Activated T-cell treated with anti-CD3 and anti-CD28 coated beads, Interleukin-2, amount 50 U/mL, for 1 hour (primary cell): ENCODE measurements at regions not wholly inside any gene's neighbourhood (a gene's known extent, or its start where the extent isn't known, plus 50 kb on each side); places are given as distances from the start of the nearest gene placed in this dataset.
"Not testable (repeated sequence)": the region's sequence is repeated elsewhere in the genome, so short reads cannot be mapped to it uniquely, and the experiment has no call there.

Source experiments
- DNase-seq: peaks from one replicate; pipeline ENCODE4 v3.0.0-alpha.2; 2020

DNA sequence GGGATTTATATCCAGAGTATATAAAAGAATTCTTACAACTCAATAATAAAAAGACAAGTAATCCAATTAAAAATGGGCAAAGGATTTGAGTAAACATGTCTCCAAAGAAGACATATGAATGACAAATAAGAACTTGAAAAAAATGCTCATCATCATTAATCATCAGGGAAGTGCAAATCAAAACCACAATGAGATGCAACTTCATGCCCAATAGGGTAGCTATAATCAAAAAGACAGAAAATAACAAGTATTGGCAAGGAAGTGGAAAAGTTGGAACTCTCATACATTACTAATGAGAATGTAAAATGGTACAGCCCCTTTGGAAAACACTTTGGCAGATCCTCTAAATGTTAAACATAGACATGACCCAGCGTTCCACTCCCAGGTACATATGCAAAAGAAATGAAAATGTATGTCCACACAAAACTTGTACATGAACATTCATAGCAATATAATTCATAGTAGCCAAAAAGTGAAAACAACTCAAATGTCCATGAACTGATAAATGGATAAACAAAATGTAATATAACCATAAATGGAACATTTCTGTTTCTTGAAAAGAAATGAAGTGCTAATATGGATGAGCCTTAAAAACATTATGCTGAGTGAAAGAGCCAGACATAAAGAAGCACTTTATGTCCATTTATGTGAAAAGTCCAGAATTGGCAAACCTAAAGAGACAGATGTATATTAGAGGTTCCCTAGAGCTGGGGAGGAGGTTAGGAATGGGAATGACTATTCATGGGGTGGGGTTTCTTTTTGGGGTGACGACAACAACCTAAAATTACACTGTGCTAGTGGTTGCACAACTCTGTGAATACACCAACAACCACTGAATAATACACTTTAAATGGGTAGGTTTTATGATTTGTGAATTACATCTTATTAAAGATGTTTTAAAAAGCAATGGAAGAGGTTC lies 259.7 kb downstream of the RHOU start:
- DNase-seq: no peak

DNA sequence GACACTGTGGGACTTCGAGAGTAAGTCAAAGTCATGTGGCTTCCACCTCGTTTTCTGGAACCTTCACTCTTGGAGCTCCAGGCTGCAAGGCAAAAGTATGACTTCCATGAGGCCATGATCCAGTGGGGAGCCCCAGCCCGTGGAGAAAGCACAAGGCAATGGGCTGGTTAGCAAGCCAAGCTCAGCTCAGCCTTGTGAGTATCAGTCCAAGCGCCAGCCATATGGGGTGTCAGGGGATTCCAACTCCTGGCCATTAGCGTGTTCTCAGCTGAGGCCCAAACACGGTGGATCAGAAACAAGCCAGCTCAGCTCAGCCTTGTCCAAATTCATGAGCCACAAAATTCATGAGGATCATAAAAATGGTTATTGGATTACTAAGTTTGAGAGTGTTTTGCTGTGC lies 261.0 kb downstream of the RHOU start:
- no peak for DNase-seq

DNA sequence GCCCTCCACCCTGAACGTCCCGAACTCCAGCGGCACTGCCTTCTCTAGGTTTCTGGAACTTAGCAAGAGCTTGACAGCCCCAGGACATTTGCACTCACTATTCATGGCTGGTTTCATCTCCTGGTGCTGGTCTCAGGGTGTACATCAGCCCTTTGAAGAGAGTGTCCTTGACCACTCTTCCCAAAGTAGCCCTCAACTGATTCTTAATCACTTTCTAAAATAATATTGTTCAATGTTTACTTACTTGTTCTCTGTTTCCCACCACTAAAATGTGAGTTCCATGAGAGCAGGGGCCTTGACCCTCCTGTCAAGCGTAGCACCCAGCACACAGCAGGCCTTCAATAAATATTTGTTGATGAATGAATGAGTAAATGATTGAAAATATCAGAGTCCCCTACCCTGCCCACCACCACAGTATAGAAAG lies 262.5 kb downstream of the RHOU start:
- DNase-seq: no peak

DNA sequence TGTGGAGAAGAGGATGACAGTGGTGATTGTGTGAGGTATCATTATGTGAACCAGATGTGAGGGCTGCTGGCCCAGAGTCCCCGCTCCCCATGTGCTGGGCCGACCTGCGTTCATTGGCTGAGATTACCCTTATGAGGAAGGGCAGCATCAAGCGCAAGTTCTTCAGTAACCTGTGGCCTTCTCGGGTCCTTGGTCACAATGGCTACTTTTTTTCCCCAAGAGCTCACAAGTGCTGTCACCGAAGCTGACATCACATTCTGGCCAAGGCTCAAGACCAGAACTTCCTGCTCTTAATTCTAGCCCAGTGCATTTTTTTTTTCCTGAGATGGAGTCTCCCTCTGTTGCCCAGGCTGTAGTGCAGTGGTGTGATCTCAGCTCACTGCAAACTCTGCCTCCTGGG lies 262.9 kb downstream of the RHOU start:
- no peak for DNase-seq

DNA sequence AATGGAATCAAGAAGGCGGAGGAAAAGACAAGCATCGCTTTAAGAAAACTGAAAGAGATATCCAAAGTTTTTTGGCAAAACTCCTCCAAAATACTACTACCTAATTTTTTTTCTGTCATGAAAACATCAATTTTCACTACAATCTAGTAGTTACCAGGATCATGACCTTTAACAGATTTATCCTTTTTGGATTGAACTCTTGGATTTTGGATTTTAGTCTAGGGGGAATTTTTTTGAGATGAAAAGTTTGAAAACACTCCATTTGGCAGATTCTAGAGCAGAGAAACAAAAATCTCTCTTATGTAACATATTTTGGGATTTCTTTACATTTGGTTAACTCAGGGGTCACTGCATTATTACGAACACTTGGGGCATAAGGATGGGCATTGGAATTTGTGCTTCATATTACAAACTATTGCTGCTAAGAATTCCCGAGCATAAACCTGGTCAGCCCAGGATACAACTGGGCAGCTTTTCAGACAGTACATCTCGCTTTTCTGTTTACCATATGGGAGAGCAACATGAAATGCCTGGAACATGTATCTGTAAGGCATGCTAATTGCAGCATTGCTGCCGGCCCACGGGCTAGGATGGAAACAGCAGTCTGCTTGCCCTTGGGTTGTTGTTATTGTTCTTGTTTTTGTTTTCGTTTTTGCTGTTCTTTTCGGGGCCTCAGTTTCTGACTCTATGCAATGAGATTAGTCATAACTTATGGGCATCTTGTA lies 264.3 kb downstream of the RHOU start:
- DNase-seq: no peak

DNA sequence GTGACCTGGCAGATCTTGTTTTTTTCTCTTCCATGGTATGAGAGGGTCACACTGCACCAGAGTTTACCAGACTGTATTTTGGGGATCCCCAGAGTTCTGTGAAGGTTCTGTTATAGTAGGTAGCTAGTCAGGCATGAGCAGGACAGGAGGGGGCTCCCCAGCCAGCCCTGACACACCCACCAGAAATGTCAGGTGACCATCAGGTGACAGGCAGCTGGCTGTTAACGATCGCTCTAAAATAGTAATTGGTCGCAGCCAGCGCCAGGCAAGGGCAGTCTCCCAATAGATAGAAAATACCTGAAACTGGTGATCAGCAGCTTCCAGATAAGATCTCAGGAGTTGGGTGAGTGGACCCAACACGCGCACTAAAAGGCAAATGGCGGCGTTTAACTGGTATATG lies 264.9 kb downstream of the RHOU start:
- no peak for DNase-seq

DNA sequence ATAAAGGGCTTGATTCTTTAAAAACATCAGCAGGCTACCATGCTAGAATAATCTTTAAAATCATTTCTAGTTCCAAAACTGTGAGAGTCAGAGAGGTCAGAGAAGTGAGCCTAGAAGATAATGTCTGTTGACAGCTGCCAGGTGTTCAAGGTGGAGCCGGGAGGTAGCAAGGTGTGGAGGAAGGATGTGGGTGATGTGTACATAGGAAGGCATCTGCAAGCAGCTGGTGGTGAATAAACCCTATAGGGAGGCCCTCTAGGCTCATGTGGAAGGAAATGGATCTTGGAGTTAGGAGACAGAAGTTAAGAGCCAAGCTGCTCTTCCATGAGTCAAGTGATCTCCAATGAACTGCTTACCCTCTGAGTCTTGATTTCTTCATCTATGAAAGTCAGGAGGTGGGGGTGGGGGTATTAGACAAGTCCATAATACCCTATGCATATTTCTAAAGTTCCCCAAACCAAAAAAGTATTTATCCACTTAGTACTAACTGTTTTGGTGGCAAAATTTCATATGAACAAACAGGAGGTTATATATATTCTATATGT lies 266.3 kb downstream of the RHOU start:
- no peak for DNase-seq

DNA sequence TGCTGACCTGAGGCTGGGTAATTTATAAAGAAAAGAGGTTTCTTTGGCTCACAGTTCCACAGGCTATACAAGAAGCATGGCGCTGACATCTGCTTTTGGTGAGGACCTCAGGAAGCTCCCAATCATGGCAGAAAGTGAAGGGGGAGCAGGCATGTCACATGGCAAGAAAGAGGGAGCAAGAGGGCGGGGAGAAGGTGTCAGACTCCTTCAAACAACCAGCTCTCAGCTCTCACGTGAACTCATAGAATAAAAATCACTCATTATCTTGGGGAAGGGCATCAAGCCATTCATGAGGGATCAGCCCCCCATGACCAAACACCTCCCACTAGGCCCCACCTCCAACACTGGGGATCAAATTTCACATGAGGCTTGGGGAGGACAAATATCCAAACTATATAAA lies 266.8 kb downstream of the RHOU start:
- DNase-seq: no peak

DNA sequence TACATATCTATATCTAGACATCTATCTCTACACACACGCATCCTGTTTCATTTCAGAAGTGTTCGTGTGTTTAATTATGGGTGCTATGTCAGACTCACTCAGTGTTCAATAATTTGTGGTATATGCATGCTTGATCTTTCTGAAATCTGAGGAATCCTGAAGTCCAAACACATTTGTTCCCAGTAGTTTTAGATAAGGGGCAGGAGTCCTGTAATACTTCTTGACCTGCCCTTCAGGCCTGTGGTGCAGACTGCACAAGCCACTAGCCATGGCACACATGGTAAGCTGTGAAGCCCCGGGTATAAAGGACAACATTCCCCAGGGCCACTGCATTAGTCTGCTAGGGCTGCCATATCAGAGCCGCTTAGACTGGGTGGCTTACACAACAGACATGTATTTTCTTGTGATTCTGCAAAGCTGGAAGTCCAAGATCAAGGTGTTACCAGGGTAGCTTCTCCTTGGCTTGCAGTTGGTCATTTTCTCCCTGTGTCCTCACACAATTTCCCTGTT lies 267.2 kb downstream of the RHOU start:
- DNase-seq: no peak

DNA sequence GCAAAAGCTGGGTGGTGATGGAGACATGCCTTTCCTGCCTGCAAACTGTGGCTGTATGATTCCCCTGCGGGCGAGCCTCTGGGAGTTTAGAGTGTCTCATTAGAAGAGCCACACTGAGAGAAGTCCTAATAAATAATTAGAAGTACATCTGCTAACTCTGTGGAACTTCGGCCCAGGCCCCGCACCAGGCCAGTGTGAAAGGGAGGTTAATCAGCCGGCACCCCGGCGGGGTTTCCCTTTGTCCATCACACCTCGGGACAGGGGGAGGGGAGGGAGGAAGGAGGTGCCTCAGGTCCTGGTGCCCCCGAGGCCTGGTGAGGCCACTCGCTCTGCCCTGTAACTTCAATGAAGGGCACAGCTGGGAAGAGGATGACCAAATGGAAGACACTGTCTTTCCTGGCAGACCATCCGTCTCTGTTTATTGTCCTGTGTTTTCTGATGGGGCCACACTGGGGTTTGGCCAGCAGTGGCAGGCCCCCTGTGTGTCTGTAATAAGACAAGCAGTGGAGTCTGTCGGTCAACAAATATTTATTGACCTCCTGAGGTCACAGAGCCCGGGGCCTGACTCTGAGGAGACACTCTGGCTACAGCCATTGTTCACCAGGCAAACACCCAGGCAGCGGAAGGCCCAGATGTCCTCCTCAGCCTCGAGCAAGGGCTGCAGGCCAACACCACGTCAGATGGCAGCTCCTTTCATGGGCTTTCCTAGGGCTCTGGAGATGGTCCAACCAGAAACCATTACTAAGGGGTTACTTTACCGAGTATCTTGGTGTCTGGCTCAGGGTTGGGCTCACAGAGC lies 267.5 kb upstream of the RAB4A start:
- DNase-seq: no peak

DNA sequence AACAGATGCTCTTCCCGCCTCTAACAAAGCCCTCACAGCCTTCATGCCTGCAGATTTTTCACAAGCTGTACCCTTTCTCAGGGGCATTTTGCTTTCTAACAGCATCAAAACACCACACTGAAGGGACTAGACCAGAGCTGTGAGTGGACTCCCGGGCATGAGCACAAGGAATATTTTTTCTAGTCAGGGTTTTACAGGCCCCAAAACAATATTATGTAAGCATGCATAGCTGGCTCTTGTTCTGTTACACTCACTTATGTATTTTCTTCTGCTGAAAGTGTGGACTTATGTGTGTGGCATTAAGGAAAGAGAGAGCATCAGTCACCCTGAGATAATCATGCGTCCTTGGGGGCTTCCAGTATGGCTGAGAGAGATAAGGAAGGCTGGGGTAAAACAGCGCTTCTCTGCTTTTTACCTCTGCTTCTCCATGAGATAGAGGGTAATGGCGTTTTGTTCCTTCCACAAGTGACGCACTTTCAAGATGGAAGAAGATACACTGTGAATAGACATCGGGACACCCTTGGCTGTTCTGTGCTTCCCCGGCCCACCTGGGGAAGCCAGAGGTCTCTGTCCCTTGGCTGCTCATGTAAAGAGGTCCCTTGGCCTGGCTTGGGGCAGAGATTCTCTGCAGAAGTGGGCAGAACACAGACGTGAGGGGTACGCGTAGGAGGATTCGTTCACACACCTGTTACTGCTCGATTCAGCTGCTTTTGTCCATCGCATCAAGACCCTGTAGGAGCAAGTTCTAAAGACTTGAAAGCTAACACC lies 266.7 kb upstream of the RAB4A start:
- no peak for DNase-seq

DNA sequence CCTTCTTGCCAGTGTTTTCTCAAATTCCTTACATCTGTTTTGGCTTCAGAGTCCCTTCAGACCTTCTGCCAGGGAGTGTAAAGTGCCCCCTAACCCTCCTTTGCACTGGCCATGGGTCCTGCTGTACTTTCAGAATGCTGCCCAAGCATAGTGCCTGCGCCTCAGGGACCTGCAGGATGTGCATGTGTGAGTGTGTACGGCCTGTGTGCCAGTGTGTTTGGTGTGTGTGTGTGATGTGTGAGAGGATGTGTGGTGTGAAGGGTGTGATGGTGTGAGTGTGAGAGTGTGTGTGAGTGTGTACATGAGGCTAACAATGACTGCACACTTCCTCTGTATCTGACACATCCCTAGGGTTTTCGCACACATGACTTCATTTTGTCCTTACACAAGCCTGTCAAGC lies 265.8 kb upstream of the RAB4A start:
- no peak for DNase-seq

DNA sequence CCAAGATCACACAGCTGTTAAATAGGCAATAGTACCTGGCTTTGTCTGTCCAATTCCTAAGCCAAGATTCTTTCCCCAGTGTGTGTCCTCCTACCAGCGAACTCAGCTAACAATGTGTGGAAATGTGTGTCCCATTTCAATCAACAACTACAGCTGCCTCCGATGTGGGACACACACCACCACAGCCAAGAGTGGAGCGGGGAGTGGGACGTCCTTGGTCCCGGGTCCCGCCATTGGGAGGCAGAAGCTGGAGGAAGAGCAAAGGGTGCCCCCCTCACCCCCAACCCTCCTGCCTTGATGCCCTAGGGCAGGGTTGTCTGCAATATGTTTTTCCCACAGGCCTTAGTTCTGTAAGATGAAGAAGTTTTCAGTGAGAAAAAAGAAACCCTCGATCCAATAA lies 265.4 kb upstream of the RAB4A start:
- DNase-seq: no peak

DNA sequence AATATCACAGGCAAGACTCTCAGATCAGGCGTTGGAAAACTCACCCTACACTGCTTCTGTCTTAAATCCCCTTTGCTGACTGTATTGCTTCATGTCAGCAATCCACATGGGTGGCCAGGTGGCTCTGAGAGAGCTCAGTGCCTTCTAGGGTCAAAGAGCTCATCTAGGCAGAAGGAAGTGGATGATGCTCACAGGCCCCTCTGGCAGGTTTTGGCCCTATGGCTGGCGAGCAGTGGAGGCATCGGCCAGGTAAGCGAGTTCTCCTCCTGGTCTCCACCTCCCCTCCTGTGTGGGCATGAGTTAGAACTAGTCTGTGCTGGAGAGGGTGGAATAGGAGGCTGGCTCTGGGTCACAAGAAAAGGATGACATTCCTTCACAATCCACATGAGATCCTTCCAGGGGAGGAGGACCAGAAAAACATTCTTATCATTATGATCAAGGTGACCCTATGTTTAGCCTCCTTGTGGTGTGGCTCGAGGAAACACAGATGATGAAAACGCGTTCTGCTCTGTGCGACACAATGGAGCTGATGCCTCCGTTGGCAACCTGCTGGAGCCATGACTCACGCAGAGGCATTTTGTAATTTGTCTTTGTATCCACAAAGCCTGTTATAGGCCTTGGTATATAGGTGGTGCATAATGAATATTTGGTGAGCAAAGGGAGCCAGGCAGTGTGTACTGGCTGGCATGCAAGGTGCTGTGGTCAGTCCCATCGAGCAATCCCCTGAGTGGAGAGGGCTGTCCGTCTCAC lies 264.6 kb upstream of the RAB4A start:
- DNase-seq: no peak

DNA sequence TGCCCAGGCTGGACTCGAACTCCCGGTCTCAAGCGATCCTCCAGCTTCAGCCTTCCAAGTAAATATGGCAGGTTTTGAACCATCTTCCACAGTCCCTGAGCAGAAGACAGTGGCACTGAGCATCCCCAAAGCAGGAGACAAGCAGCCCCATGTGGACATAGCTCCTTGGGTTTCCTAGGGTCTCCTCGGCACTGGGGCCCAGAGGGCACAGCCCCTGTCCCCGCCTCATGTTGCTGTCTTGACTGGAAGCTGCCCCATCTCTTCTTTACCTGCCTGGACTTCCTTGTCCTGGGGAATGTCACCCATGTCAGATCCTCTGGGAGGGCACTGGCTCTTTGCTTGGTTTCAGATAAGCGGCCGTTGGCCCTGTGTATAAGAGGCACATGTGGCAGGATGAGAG lies 263.7 kb upstream of the RAB4A start:
- DNase-seq: no peak

DNA sequence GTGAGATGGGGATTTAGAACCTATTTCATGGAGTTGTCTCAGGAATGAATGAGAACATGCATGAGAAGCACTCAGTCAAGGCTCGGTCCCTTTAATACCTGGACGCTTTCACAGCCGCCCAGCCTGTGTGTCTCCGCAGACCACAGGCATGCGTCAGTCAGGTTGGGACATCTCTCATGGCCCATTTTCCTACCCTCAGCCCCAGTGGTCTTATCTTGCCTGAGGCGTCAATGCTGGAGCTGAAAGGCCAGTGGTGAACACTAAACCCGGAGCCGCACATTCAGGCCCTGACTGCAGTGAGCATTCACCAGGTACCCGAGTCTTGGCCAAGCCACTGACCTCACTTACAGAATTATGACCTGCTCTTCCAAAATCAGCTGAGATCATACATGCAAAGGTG lies 263.2 kb upstream of the RAB4A start:
- no peak for DNase-seq

DNA sequence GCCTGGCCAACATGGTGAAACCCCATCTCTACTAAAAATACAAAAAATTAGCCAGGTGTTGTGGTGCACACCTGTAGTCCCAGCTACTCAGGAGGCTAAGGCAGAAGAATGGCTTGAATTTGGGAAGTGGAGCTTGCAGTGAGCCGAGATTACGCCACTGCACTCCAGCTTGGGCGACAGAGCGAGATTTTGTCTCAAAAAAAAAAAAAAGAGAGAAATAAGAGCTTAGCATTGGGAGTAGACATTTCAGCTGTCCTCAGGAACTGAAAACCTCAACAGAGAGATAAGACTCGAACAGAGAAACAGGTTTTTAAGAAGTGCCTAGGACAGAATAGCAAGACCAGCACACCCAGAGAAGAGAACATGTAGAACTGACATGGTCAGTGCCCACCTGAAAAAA lies 262.6 kb upstream of the RAB4A start:
- DNase-seq: not testable (repeated sequence)

DNA sequence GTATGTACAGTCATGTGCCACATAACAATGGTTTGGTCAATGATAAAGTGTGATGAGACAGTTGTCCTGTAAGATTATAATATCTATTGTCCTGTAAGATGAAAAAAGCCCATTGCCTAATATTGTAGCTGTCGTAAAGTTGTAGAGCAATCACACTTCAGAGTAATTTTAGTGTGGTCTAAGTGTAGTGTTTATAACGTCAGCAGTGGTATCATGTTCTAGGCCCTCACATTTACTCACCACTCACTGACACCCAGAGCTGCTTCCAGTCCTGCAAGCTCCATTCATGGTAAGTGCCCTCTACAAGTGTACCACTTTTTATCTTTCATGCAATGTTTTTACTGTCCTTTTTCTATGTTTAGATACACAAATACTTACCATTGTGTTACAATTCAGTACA lies 259.9 kb upstream of the RAB4A start:
- no peak for DNase-seq

DNA sequence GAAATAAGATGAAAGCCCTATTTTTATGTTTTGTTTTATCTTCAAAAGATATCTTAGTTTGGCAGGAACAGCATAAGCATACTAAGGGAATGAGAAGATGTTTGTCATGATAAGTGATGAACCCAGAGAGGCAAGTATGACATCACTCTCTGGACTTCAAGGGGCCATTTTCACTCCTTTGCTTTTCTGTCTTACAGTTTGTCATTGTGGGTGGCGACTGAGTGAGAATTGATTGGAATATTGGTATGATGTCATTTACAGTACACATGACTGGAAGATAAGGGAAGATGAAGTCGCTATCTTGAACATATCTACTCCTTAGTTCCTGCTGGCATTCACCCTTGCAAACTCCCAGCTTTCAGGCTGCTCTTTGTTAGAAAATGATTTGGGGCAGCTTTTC lies 258.1 kb upstream of the RAB4A start:
- DNase-seq: no peak

DNA sequence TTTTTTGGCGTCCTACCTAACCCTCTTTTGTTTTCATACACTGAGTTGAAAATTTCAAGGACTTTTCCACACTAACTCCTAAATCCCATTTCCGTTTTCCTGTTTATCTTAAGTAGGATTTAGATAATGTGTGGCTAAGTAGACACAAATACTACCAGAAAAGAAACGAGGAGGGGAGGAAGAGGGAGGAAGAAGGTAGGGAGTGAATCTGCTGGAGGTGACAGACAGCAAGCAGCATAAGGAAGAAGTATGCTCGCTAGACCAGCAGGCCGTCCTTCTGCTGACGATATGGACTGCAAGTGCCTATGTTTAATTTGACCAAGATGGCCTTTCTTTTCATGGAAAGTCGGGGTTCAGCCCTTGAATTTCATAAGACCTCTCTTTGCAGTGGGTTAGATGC lies 256.9 kb upstream of the RAB4A start:
- no peak for DNase-seq

DNA sequence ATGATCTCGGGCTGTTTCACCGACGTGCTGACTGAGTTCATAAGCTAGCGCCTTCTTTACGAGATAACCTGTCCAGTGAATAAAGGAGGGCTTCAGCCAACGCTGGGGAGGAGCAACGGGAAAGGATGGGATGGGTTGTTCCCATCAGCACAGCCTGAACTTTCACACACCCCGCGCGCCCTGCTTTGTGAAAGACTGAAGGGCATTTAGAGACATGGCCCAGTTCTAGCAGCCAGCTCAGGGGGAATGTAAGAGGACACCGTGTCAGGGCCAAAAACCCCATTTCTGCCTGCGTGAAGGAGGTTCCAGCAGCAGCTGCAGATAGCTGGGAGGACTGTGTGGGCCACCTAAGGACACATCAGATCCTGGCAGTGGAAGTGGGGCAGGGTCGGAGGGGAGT lies 255.1 kb upstream of the RAB4A start:
- DNase-seq: no peak

DNA sequence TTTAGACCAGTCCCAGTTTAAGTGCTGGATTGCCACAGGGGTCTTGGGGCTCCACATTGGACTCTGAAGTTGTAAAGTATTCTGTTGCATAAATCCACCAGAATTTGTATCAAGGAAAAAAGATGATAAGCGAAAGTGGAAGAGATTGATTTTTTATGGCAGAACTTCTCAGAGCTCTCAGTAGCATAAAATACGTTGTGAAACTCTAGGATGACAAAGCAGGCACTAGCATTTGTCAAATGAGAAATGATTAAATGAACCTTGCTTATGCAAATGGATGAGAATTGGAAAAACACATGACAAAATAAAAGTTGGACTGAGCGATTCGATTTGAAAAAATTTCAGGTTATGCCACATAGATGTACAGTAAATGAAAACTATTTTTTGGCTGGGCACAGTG lies 253.8 kb upstream of the RAB4A start:
- no peak for DNase-seq
